NT2/D1 (cell line): ENCODE measurements at regions not wholly inside any gene's neighbourhood (a gene's known extent, or its start where the extent isn't known, plus 50 kb on each side); places are given as distances from the start of the nearest gene placed in this dataset.

ENCODE experiments used
- SUZ12 ChIP-seq: IDR thresholded peaks from 2 replicates; pipeline ENCODE4 v1.6.1; 2011; ENCODE audit not compliant: insufficient read length, insufficient read depth; ENCODE audit errors: extremely low read depth
- ZNF274 ChIP-seq: IDR thresholded peaks from 2 replicates; pipeline ENCODE4 v1.6.1; 2011; ENCODE audit warnings: mild to moderate bottlenecking, low read depth, low read length

DNA sequence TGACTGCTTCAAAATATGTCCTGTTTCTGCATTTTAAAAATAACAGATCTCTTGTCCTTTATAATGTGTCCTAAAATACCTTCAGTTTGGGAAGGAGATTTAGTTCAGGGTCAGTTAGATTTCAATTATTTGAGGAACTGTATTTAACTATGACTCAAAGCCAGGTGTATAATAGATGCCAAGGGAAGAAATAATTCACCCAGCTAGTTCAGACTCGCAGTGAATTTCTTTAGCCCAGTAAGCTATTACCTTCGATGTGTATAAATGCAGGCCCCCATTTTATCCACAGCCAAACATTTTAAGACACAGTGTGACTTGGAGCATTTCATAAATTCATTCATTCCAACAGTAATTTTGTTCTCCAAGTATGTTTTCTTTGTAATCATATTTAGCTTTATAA lies 458.0 kb downstream of the ZNF385D start:
- TF ChIP-seq SUZ12 (no peak), ZNF274 (no peak)
